GM12878 (cell line): ENCODE measurements at regions not wholly inside any gene's neighbourhood (a gene's known extent, or its start where the extent isn't known, plus 50 kb on each side); places are given as distances from the start of the nearest gene placed in this dataset.

ENCODE experiments used
- ATAC-seq: fragments of 200-7000 bp; cut with Tn5 transposase; 3 replicates; pipeline ENCODE4 v1.9.1; 2020; ENCODE audit warnings: mild to moderate bottlenecking, moderate library complexity
- BruUV-seq: library from RNA; stranded (reverse); fragments of 400-500 nt; replicated peaks from 2 replicates; lab custom pipeline; 2021; lab: Mats Ljungman, UMichigan
- CTCF ChIA-PET: fragments of 300-600 bp; sonication (Branson Sonifier 250); formaldehyde crosslinking; extraction: SDS; loops from one replicate; lab custom pipeline; 2021; ENCODE audit warnings: inconsistent platforms; lab: Yijun Ruan, JAX
- POLR2A ChIA-PET: fragments of 350-600 bp; formaldehyde crosslinking; extraction: SDS; loops from one replicate; lab custom pipeline; 2021; ENCODE audit warnings: inconsistent platforms; lab: Charles Lee
- RAD21 ChIA-PET: fragments of 300-600 bp; sonication (Branson Sonifier 250); formaldehyde crosslinking; loops from one replicate; lab custom pipeline; 2023; ENCODE audit warnings: antibody characterized with exemption; ENCODE audit not compliant: unreplicated experiment; lab: Charles Lee
- SMC1A ChIA-PET: fragments of 300-600 bp; sonication (Branson Sonifier 250); formaldehyde crosslinking; loops from one replicate; lab custom pipeline; 2023; ENCODE audit not compliant: unreplicated experiment, uncharacterized antibody; lab: Charles Lee
- DNase-seq: peaks from one replicate; pipeline ENCODE4 v3.0.0-alpha.2; 2011; ENCODE audit warnings: low read depth, low spot score
- FAIRE-seq: peaks from 3 replicates; lab custom pipeline; 2011; peaks lifted over from hg19 to GRCh38; lab: Jason Lieb, UNC
- H2AFZ ChIP-seq: 2 replicates; pipeline ENCODE4 v1.6.0; 2011; ENCODE audit warnings: low read depth, low read length, control low read depth; ENCODE audit not compliant: control insufficient read depth
- H3K27ac ChIP-seq: 2 replicates; pipeline ENCODE4 v1.5.1; 2011; ENCODE audit warnings: control low read depth; ENCODE audit not compliant: control insufficient read depth, insufficient read depth
- H3K27me3 ChIP-seq, 2 experiments: replicated peaks in 1 of 2; 2 replicates each; pipeline versions ENCODE4 v1.6.0 to v1.6.1; 2011; ENCODE audit warnings: low read length in 1 of 2; ENCODE audit not compliant: control insufficient read depth in 2 of 2, insufficient read depth in 2 of 2
- H3K36me3 ChIP-seq, 2 experiments: 2 replicates each; pipeline ENCODE4 v1.5.1; 2011; ENCODE audit warnings: low read length in 1 of 2; ENCODE audit not compliant: control insufficient read depth in 2 of 2, insufficient read depth in 2 of 2
- H3K4me1 ChIP-seq: 2 replicates; pipeline ENCODE4 v1.6.1; 2011; ENCODE audit warnings: mild to moderate bottlenecking, low read length, moderate library complexity, mixed read lengths; ENCODE audit not compliant: control insufficient read depth, insufficient read depth
- H3K4me2 ChIP-seq: 2 replicates; pipeline ENCODE4 v1.6.0; 2011; ENCODE audit warnings: control low read depth; ENCODE audit not compliant: control insufficient read depth, insufficient read depth
- H3K4me3 ChIP-seq: fragments of 200-600 bp; sonication (generic); 2 replicates; pipeline ENCODE4 v1.5.1; 2016
- H3K79me2 ChIP-seq: 2 replicates; pipeline ENCODE4 v1.6.0; 2011; ENCODE audit warnings: low read length; ENCODE audit not compliant: control insufficient read depth, insufficient read depth
- H3K9ac ChIP-seq: 2 replicates; pipeline ENCODE4 v1.8.0; 2011; ENCODE audit warnings: low read length, control low read depth, mixed read lengths; ENCODE audit not compliant: control insufficient read depth, insufficient read depth
- H3K9me3 ChIP-seq: replicated peaks from 3 replicates; pipeline ENCODE4 v1.5.1; 2011; ENCODE audit warnings: mild to moderate bottlenecking, low read length; ENCODE audit not compliant: control insufficient read depth, insufficient read depth
- H4K20me1 ChIP-seq: 2 replicates; pipeline ENCODE4 v1.6.0; 2011; ENCODE audit not compliant: control insufficient read depth, insufficient read depth
- EGR1 ChIP-seq, 2 experiments: IDR thresholded peaks; 1 replicate in 1 of 2; 2 replicates in 1 of 2; pipeline ENCODE4 v1.6.1; 2011 to 2012; ENCODE audit warnings: low read depth in 2 of 2, low read length in 2 of 2, borderline replicate concordance in 1 of 2, mild to moderate bottlenecking in 1 of 2, moderate library complexity in 1 of 2
- IRF4 ChIP-seq: IDR thresholded peaks from 2 replicates; pipeline ENCODE4 v1.6.1; 2011; ENCODE audit warnings: low read depth, low read length
- KAT2A ChIP-seq: conservative IDR thresholded peaks from 2 replicates; pipeline ENCODE4 v1.6.1; 2011; ENCODE audit warnings: low read depth, low read length; ENCODE audit not compliant: control insufficient read depth
- NKRF ChIP-seq: fragments of 450-650 bp; conservative IDR thresholded peaks from 2 replicates; pipeline ENCODE4 v1.6.1; 2017; ENCODE audit warnings: mild to moderate bottlenecking, moderate library complexity
- POU2F2 ChIP-seq: IDR thresholded peaks from 3 replicates; pipeline ENCODE4 v1.6.1; 2011; ENCODE audit warnings: low read depth, mild to moderate bottlenecking, low read length, borderline replicate concordance
- PRDM15 ChIP-seq: fragments of 450-650 bp; formaldehyde crosslinking; IDR thresholded peaks from 2 replicates; pipeline ENCODE4 v1.4.0; 2020; ENCODE audit warnings: mild to moderate bottlenecking, moderate library complexity
- SP1 ChIP-seq: IDR thresholded peaks from one replicate; pipeline ENCODE4 v1.6.1; 2011; ENCODE audit warnings: low read depth, low read length
- WGBS: methylation state at CpG from one replicate; pipeline ENCODE4 v1.1.6; 2016; ENCODE audit warnings: low lambda C conversion rate; ENCODE audit not compliant: insufficient replicate concordance, insufficient coverage; ENCODE audit errors: missing lambda C conversion rate; 5-methylcytosine and 5-hydroxymethylcytosine counted together
- in situ Hi-C: fragments of 300-500 bp; cut with MboI; formaldehyde crosslinking; loops from 9 replicates; pipeline ENCODE4 v1.14.3; 2018; ENCODE audit warnings: mixed read lengths
- intact Hi-C: fragments of 100-400 bp; cut with micrococcal nuclease; formaldehyde crosslinking; loops from one replicate; pipeline ENCODE4 v1.14.2; 2022; ENCODE audit not compliant: unreplicated experiment
- TF ChIP-seq, protein P1 (sequence below): IDR thresholded peaks from 2 replicates; pipeline ENCODE4 v1.6.1; 2012; ENCODE audit warnings: low read depth, low read length, improper control_type of control experiment
- TF ChIP-seq, protein P2 (sequence below): IDR thresholded peaks from 2 replicates; pipeline ENCODE4 v1.6.1; 2012; ENCODE audit warnings: improper control_type of control experiment, low read depth, low read length; ENCODE audit not compliant: insufficient replicate concordance
- TF ChIP-seq, protein P3 (sequence below): fragments of 150-350 bp; IDR thresholded peaks from 2 replicates; pipeline ENCODE4 v1.6.1; 2014; ENCODE audit warnings: mild to moderate bottlenecking, low read depth, low read length

DNA sequence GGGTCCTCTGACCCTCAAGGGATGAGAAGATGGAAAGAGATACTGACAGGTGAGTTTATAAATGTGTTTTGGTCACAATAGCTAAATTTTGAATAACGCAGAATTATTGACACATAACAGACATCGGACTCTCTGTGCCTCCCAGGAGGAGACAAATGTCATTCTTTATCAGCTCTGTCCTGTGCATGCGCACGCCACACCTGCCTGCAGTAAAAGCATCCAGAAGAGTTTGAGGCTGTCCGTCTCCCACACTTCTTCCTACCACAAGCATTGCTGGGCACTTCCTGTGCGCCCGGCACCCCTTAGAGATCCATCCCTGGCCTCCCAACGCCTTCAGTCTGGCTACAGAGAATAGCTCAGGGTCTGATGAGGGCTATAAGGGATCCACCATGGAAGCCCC lies 81.5 kb upstream of the CST7 start:
- POLR2A ChIA-PET: no interaction called here
- RAD21 ChIA-PET: no interaction called here
- no peak overlapping the region for H3K27ac ChIP-seq
- H2AFZ ChIP-seq: no peak overlapping the region
- H3K4me3 ChIP-seq: no peak overlapping the region
- peaks cover 11% of the 10 kb centered on the region; the same call in 2 of the 3 replicates for H3K9me3 ChIP-seq
- intact Hi-C loops (no loop called here), in situ Hi-C loops (no loop called here)
- FAIRE-seq (no peak), ATAC-seq (no peak), DNase-seq (no peak)
- H3K9ac ChIP-seq: no peak overlapping the region
- SMC1A ChIA-PET: interaction anchor here (0.6 kb wide), 1 partner anchor 476 kb away, joined by 3 read pairs; no protein-coding TSS in a partner anchor
- CTCF ChIA-PET: no interaction called here
- BruUV-seq: no TSS peak
- H3K36me3 ChIP-seq: no peaks in the 10 kb centered on the region
- no peak overlapping the region for H3K4me2 ChIP-seq
- no peaks in the 10 kb centered on the region for H3K79me2 ChIP-seq
- H3K4me1 ChIP-seq: peaks cover 17% of the 10 kb centered on the region
- H4K20me1 ChIP-seq: no peaks in the 10 kb centered on the region
- 79% methylated on average over 8 of the region's 8 CpGs for WGBS
- H3K27me3 ChIP-seq: no peaks in the 10 kb centered on the region
- no peak for TF ChIP-seq EGR1 (IDR thresholded peaks at IDR 0.05; ENCODE audit: borderline replicate concordance in 1 of 2, low read depth in 2 of 2, low read length in 2 of 2)
- TF ChIP-seq NKRF: no peak
- TF ChIP-seq KAT2A: no peak
- TF ChIP-seq POU2F2: no peak
- TF ChIP-seq, protein P1, sequence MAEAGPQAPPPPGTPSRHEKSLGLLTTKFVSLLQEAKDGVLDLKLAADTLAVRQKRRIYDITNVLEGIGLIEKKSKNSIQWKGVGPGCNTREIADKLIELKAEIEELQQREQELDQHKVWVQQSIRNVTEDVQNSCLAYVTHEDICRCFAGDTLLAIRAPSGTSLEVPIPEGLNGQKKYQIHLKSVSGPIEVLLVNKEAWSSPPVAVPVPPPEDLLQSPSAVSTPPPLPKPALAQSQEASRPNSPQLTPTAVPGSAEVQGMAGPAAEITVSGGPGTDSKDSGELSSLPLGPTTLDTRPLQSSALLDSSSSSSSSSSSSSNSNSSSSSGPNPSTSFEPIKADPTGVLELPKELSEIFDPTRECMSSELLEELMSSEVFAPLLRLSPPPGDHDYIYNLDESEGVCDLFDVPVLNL: no peak
- no peak for TF ChIP-seq PRDM15 (CRISPR knock-in tag)
- TF ChIP-seq, protein P2, sequence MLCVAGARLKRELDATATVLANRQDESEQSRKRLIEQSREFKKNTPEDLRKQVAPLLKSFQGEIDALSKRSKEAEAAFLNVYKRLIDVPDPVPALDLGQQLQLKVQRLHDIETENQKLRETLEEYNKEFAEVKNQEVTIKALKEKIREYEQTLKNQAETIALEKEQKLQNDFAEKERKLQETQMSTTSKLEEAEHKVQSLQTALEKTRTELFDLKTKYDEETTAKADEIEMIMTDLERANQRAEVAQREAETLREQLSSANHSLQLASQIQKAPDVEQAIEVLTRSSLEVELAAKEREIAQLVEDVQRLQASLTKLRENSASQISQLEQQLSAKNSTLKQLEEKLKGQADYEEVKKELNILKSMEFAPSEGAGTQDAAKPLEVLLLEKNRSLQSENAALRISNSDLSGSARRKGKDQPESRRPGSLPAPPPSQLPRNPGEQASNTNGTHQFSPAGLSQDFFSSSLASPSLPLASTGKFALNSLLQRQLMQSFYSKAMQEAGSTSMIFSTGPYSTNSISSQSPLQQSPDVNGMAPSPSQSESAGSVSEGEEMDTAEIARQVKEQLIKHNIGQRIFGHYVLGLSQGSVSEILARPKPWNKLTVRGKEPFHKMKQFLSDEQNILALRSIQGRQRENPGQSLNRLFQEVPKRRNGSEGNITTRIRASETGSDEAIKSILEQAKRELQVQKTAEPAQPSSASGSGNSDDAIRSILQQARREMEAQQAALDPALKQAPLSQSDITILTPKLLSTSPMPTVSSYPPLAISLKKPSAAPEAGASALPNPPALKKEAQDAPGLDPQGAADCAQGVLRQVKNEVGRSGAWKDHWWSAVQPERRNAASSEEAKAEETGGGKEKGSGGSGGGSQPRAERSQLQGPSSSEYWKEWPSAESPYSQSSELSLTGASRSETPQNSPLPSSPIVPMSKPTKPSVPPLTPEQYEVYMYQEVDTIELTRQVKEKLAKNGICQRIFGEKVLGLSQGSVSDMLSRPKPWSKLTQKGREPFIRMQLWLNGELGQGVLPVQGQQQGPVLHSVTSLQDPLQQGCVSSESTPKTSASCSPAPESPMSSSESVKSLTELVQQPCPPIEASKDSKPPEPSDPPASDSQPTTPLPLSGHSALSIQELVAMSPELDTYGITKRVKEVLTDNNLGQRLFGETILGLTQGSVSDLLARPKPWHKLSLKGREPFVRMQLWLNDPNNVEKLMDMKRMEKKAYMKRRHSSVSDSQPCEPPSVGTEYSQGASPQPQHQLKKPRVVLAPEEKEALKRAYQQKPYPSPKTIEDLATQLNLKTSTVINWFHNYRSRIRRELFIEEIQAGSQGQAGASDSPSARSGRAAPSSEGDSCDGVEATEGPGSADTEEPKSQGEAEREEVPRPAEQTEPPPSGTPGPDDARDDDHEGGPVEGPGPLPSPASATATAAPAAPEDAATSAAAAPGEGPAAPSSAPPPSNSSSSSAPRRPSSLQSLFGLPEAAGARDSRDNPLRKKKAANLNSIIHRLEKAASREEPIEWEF: no peak
- no peak for TF ChIP-seq SP1
- TF ChIP-seq, protein P3, sequence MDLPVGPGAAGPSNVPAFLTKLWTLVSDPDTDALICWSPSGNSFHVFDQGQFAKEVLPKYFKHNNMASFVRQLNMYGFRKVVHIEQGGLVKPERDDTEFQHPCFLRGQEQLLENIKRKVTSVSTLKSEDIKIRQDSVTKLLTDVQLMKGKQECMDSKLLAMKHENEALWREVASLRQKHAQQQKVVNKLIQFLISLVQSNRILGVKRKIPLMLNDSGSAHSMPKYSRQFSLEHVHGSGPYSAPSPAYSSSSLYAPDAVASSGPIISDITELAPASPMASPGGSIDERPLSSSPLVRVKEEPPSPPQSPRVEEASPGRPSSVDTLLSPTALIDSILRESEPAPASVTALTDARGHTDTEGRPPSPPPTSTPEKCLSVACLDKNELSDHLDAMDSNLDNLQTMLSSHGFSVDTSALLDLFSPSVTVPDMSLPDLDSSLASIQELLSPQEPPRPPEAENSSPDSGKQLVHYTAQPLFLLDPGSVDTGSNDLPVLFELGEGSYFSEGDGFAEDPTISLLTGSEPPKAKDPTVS: no peak
- no peak for TF ChIP-seq IRF4
